ENCODE measurements at regions not wholly inside any gene's neighbourhood (a gene's known extent, or its start where the extent isn't known, plus 50 kb on each side); places are given as distances from the start of the nearest gene placed in this dataset.

GRCh38 chr4:37066159-37066558, 178.4 kb upstream of the NWD2 start:
- TF ChIP-seq BCL11A (tag by site-specific recombination; IDR thresholded peaks at IDR 0.05; ENCODE audit: low read depth) (no peak), ATF2 (tag by site-specific recombination; IDR thresholded peaks at IDR 0.05; ENCODE audit: low read depth) (no peak), SP2 (tag by site-specific recombination; IDR thresholded peaks at IDR 0.05) (no peak), CTCF (tag by site-specific recombination; IDR thresholded peaks at IDR 0.05) (no peak), PRDM10 (tag by site-specific recombination; IDR thresholded peaks at IDR 0.05) (no peak), ELK4 (IDR thresholded peaks at IDR 0.05; ENCODE audit: borderline replicate concordance, low read depth, low read length) (no peak)

Data from HEK293 (cell line).